ENCODE measurements at regions not wholly inside any gene's neighbourhood (a gene's known extent, or its start where the extent isn't known, plus 50 kb on each side); places are given as distances from the start of the nearest gene placed in this dataset.

GRCh38 chr5:26003966-26004365 lies 1034.4 kb downstream of the CDH9 start:
- H3K9ac ChIP-seq (ENCODE audit: extremely low read depth, insufficient read length, low read length): no peak overlapping the region
- H3K27ac Mint-ChIP-seq: no peak overlapping the region
- H3K4me1 Mint-ChIP-seq: no peaks in the 10 kb centered on the region

More at GRCh38 chr5:26003966-26004365, 1034.4 kb downstream of the CDH9 start:
- Histone ChIP-seq H3K4ac (ENCODE audit: low read depth, low read length) (no peak overlapping the region), H3K18ac (ENCODE audit: insufficient read length, low read depth, low read length) (no peak overlapping the region), H3K23me2 (ENCODE audit: insufficient read length, low read depth, low read length, poor library complexity, severe bottlenecking) (no peaks in the 10 kb centered on the region), H3K27ac (ENCODE audit: insufficient read length, low read depth, low read length) (no peak overlapping the region), H2BK120ac (ENCODE audit: low read depth, low read length, poor library complexity, severe bottlenecking) (no peak overlapping the region), H2AFZ (ENCODE audit: low read length) (no peak overlapping the region), H3K79me1 (ENCODE audit: insufficient read depth, low read depth, low read length, poor library complexity, severe bottlenecking) (no peaks in the 10 kb centered on the region), H4K8ac (replicated peaks; ENCODE audit: insufficient read length, low read depth, low read length) (no peak overlapping the region), H4K5ac (ENCODE audit: insufficient read length, low read depth, low read length) (no peak overlapping the region), H3T11ph (ENCODE audit: low read length) (no peak overlapping the region), H3K9me3 (ENCODE audit: control insufficient read depth, low read depth, low read length) (no peaks in the 10 kb centered on the region), H2BK5ac (ENCODE audit: insufficient read length, low read length) (no peak overlapping the region), H3K79me2 (ENCODE audit: insufficient read depth, low read length) (no peaks in the 10 kb centered on the region), H4K91ac (ENCODE audit: insufficient read length, low read depth, low read length) (no peak overlapping the region), H3K56ac (ENCODE audit: insufficient read length, low read depth, low read length) (no peak overlapping the region), H3K4me2 (ENCODE audit: insufficient read depth, insufficient read length, low read length) (no peak overlapping the region), H4K20me1 (ENCODE audit: control insufficient read depth, insufficient read depth, insufficient read length) (no peaks in the 10 kb centered on the region), H2BK20ac (ENCODE audit: low read depth, low read length, poor library complexity, severe bottlenecking) (no peak overlapping the region), H2BK15ac (ENCODE audit: low read depth, low read length) (no peak overlapping the region), H3K23ac (ENCODE audit: insufficient read length, low read depth, low read length) (no peak overlapping the region), H2AK5ac (ENCODE audit: insufficient read length, low read length) (no peak overlapping the region), H3K27me3 (ENCODE audit: insufficient read depth, low read length) (no peaks in the 10 kb centered on the region), H2BK12ac (ENCODE audit: insufficient read length, low read depth, low read length) (no peak overlapping the region), H3K4me1 (ENCODE audit: insufficient read depth, low read length) (no peaks in the 10 kb centered on the region), H3K14ac (ENCODE audit: insufficient read depth, low read length) (no peak overlapping the region)
- DNase-seq: no peak
- no peaks in the 10 kb centered on the region for H3K27me3 Mint-ChIP-seq (ENCODE audit: low read depth)
- no peak overlapping the region for H3K4me3 Mint-ChIP-seq
- no peak for TF ChIP-seq CTCF (conservative IDR thresholded peaks at IDR 0.05)
- H3K36me3 Mint-ChIP-seq (ENCODE audit: insufficient read depth in 1 of 3, low read depth in 3 of 3): no peaks in the 10 kb centered on the region
- H3K9me3 Mint-ChIP-seq: no peaks in the 10 kb centered on the region
- no CpG with 5 or more reads among the region's 3 CpGs for WGBS (ENCODE audit: extremely low coverage, insufficient read length, low lambda C conversion rate)
